Esophagus muscularis mucosa (tissue), 4 donors: ENCODE measurements at regions not wholly inside any gene's neighbourhood (a gene's known extent, or its start where the extent isn't known, plus 50 kb on each side); places are given as distances from the start of the nearest gene placed in this dataset.
"Not testable (repeated sequence)": the region's sequence is repeated elsewhere in the genome, so short reads cannot be mapped to it uniquely, and the experiment has no call there.

Experiments
- CTCF ChIP-seq, 3 experiments: fragments of 200-600 bp in 2 of 3; fragments of 450-650 bp in 1 of 3; sonication (generic) in 2 of 3; IDR thresholded peaks; one replicate each; pipeline ENCODE4 v1.5.1; 2017 to 2019; ENCODE audit warnings: antibody characterized with exemption in 3 of 3, mild to moderate bottlenecking in 2 of 3, moderate library complexity in 1 of 3
- EP300 ChIP-seq: sonication (generic); formaldehyde crosslinking; IDR thresholded peaks from one replicate; pipeline ENCODE4 v1.6.1; 2017; ENCODE audit warnings: antibody characterized with exemption
- POLR2A ChIP-seq: fragments of 450-650 bp; IDR thresholded peaks from one replicate; pipeline ENCODE4 v1.6.1; 2017; ENCODE audit warnings: antibody characterized with exemption, moderate library complexity, mild to moderate bottlenecking, low read depth
- POLR2AphosphoS5 ChIP-seq, 2 donors: sonication (generic); formaldehyde crosslinking; IDR thresholded peaks; one replicate each; pipeline ENCODE4 v1.6.1; 2017; ENCODE audit warnings: antibody characterized with exemption in 2 of 2

GRCh38 chr9:61412738-61413137, 222.9 kb downstream of the SPATA31A7 start:
- not testable (repeated sequence) for TF ChIP-seq CTCF (IDR thresholded peaks at IDR 0.05); POLR2A; POLR2AphosphoS5 (IDR thresholded peaks at IDR 0.05); EP300
